Pancreas (tissue), 10 donors: ENCODE measurements at regions not wholly inside any gene's neighbourhood (a gene's known extent, or its start where the extent isn't known, plus 50 kb on each side); places are given as distances from the start of the nearest gene placed in this dataset.

Source experiments
- ATAC-seq, 4 donors: fragments of 200-7000 bp; cut with Tn5 transposase; one replicate each; pipeline versions ENCODE4 v1.8.0 to v1.9.1; 2020; ENCODE audit warnings: mild to moderate bottlenecking in 4 of 4, moderate library complexity in 4 of 4
- DNase-seq, 6 donors: peaks; one replicate each; pipeline ENCODE4 v3.0.0-alpha.2; 2020
- FAIRE-seq: peaks from 2 replicates; lab custom pipeline; 2012; peaks lifted over from hg19 to GRCh38; lab: Jason Lieb, UNC
- H3K27ac ChIP-seq, 4 donors: fragments of 200-600 bp; sonication (generic); 1 replicate in 3 of 4; 2 replicates in 1 of 4; pipeline versions ENCODE4 v1.5.0 to v1.8.0; 2020
- H3K27me3 ChIP-seq, 4 donors: fragments of 200-600 bp; one replicate each; pipeline ENCODE4 v1.8.0; 2021
- H3K36me3 ChIP-seq, 3 donors: fragments of 200-600 bp; sonication (generic) in 1 of 3; one replicate each; pipeline versions ENCODE4 v1.5.0 to v1.8.0; 2020 to 2021
- H3K4me1 ChIP-seq, 3 donors: fragments of 200-600 bp; one replicate each; pipeline ENCODE4 v1.8.0; 2021
- H3K4me3 ChIP-seq, 4 donors: fragments of 200-600 bp; sonication (generic) in 2 of 4; one replicate each; pipeline versions ENCODE4 v1.5.0 to v1.8.0; 2020 to 2021
- H3K9me3 ChIP-seq, 4 donors: fragments of 200-600 bp; one replicate each; pipeline ENCODE4 v1.8.0; 2021
- CTCF ChIP-seq, 4 donors: fragments of 200-600 bp; sonication (generic) in 3 of 4; IDR thresholded peaks; one replicate each; pipeline versions ENCODE4 v1.5.0 to v1.8.0; 2021; ENCODE audit warnings: antibody characterized with exemption in 4 of 4
- WGBS, 2 donors: extraction: QIAGEN DNeasy Blood & Tissue Kit; methylation state at CpG; one replicate each; pipeline ENCODE4 v1.1.7; 2013; 5-methylcytosine and 5-hydroxymethylcytosine counted together
- intact Hi-C, 3 donors: fragments of 100-400 bp; cut with DNase I; formaldehyde crosslinking; loops; one replicate each; pipeline versions ENCODE4 v1.11.1 to v1.14.2; 2022
- donor health status: healthy with polysubstance abuse.
- donor health status: DM: no; HTN: no; CAD: no; lungs with moderate emphysema.
- donor health status: DM: no; HTN: no; CAD: no.
- donor health status: control.
- donor health status: control.
- donor health status: Bipolar disorder and iron deficiency.
- donor health status: DM: yes; HTN: yes; CAD: no.
- donor health status: DM: no; HTN: no; CAD: no.
- donor health status: DM: no; HTN: no; CAD: no.
- donor health status: DM: yes; HTN: yes; CAD: no.

GRCh38 chr18:2316751-2317696, 254.3 kb downstream of the METTL4 start:
- Histone ChIP-seq H3K4me3 (no peak overlapping the region), H3K36me3 (no peaks in the 10 kb centered on the region), H3K27ac (no peak overlapping the region), H3K9me3 (no peaks in the 10 kb centered on the region), H3K4me1 (peaks cover 0 to 10% (median 0%) of the 10 kb centered on the region in 3 donors), H3K27me3 (no peaks in the 10 kb centered on the region)
- ATAC-seq, result peak; percentile 68 to 87 (median 81)
- no peak for TF ChIP-seq CTCF (IDR thresholded peaks at IDR 0.05)
- DNase-seq, result peak in 3 of 6 donors; percentile 21 to 57 (median 24)
- intact Hi-C loops, result no loop called here
- 19 to 21% methylated on average over 5 of the region's 5 CpGs for WGBS, 2 donors
- no peak for FAIRE-seq

- no peak overlapping the region for H3K27ac ChIP-seq
- H3K27me3 ChIP-seq, result peaks cover 0 to 2% (median 0%) of the 10 kb centered on the region in 4 donors
- H3K4me3 ChIP-seq, result no peak overlapping the region
- ATAC-seq, result no peak
- DNase-seq, result no peak
- FAIRE-seq, result no peak
- no peaks in the 10 kb centered on the region for H3K4me1 ChIP-seq
- no peak for TF ChIP-seq CTCF (IDR thresholded peaks at IDR 0.05)
- intact Hi-C loops, result no loop called here
- no peaks in the 10 kb centered on the region for H3K36me3 ChIP-seq
- H3K9me3 ChIP-seq, result no peaks in the 10 kb centered on the region
Observed at GRCh38 chr18:2324459-2324858, 246.8 kb downstream of the METTL4 start.

GRCh38 chr18:2325308-2325849, 245.9 kb downstream of the METTL4 start:
- Histone ChIP-seq H3K4me1 (no peaks in the 10 kb centered on the region), H3K36me3 (no peaks in the 10 kb centered on the region), H3K27me3 (peaks cover 0 to 2% (median 0%) of the 10 kb centered on the region in 4 donors), H3K9me3 (no peaks in the 10 kb centered on the region), H3K27ac (no peak overlapping the region), H3K4me3 (no peak overlapping the region)
- DNase-seq (no peak), FAIRE-seq (no peak), ATAC-seq (peak in 3 of 4 donors; percentile 38 to 80 (median 56))
- TF ChIP-seq CTCF (IDR thresholded peaks at IDR 0.05), result no peak
- WGBS, 2 donors, result 30 to 31% methylated on average over 4 of the region's 4 CpGs
- intact Hi-C loops, result no loop called here

- WGBS, 2 donors, result 75 to 85% methylated on average over 1 of the region's 1 CpG
- no peak overlapping the region for H3K27ac ChIP-seq
Observed at GRCh38 chr18:2325933-2326332, 245.4 kb downstream of the METTL4 start.

More at GRCh38 chr18:2325933-2326332, 245.4 kb downstream of the METTL4 start:
- FAIRE-seq (no peak), DNase-seq (no peak), ATAC-seq (no peak)
- Histone ChIP-seq H3K4me3 (no peak overlapping the region), H3K27me3 (peaks cover 0 to 2% (median 0%) of the 10 kb centered on the region in 4 donors), H3K36me3 (no peaks in the 10 kb centered on the region), H3K4me1 (no peaks in the 10 kb centered on the region), H3K9me3 (no peaks in the 10 kb centered on the region)
- no peak for TF ChIP-seq CTCF (IDR thresholded peaks at IDR 0.05)
- intact Hi-C loops, result no loop called here
